GM19463 (cell line): ENCODE measurements at regions not wholly inside any gene's neighbourhood (a gene's known extent, or its start where the extent isn't known, plus 50 kb on each side); places are given as distances from the start of the nearest gene placed in this dataset.
"Not testable (repeated sequence)": the region's sequence is repeated elsewhere in the genome, so short reads cannot be mapped to it uniquely, and the experiment has no call there.

ENCODE experiments used
- ATAC-seq: cut with Tn5 transposase; IDR thresholded peaks from one replicate; pipeline ENCODE4 v1.9.1; 2021; ENCODE audit warnings: mild to moderate bottlenecking, moderate library complexity; ENCODE audit not compliant: unreplicated experiment

- no peak for ATAC-seq
These were observed 285.4 kb upstream of the MGAT5 start for GRCh38 chr2:133968446-133968845.

GRCh38 chr2:133970641-133971040 is 283.2 kb upstream of the MGAT5 start:
- no peak for ATAC-seq

- ATAC-seq = no peak
These were observed 281.6 kb upstream of the MGAT5 start for GRCh38 chr2:133972297-133972696.

GRCh38 chr2:133972786-133973185 is 281.1 kb upstream of the MGAT5 start:
- ATAC-seq = no peak

- ATAC-seq = no peak
These were observed 279.5 kb upstream of the MGAT5 start for GRCh38 chr2:133974353-133974752.

- ATAC-seq = no peak
These were observed 278.7 kb upstream of the MGAT5 start for GRCh38 chr2:133975135-133975534.

- ATAC-seq = no peak
These were observed 278.0 kb upstream of the MGAT5 start for GRCh38 chr2:133975676-133976428.

- ATAC-seq = no peak
These were observed 277.2 kb upstream of the MGAT5 start for GRCh38 chr2:133976659-133977058.

GRCh38 chr2:133977405-133977804 is 276.5 kb upstream of the MGAT5 start:
- no peak for ATAC-seq

GRCh38 chr2:133982256-133982655 is 271.6 kb upstream of the MGAT5 start:
- no peak for ATAC-seq

- ATAC-seq = no peak
These were observed 268.3 kb upstream of the MGAT5 start for GRCh38 chr2:133985563-133985962.

GRCh38 chr2:133986081-133986837 is 267.6 kb upstream of the MGAT5 start:
- ATAC-seq = no peak

GRCh38 chr2:133986881-133987795 is 266.7 kb upstream of the MGAT5 start:
- ATAC-seq = no peak

- ATAC-seq = no peak
These were observed 265.5 kb upstream of the MGAT5 start for GRCh38 chr2:133988316-133988891.

GRCh38 chr2:133991606-133992168 is 262.2 kb upstream of the MGAT5 start:
- ATAC-seq = no peak

GRCh38 chr2:133992454-133992853 is 261.4 kb upstream of the MGAT5 start:
- ATAC-seq = no peak

GRCh38 chr2:133993160-133993559 is 260.7 kb upstream of the MGAT5 start:
- ATAC-seq = no peak

GRCh38 chr2:133998726-133999125 is 255.1 kb upstream of the MGAT5 start:
- ATAC-seq = not testable (repeated sequence)

- no peak for ATAC-seq
These were observed 251.5 kb upstream of the MGAT5 start for GRCh38 chr2:134002391-134002790.

- ATAC-seq = no peak
These were observed 251.0 kb upstream of the MGAT5 start for GRCh38 chr2:134002921-134003320.

- no peak for ATAC-seq
These were observed 249.4 kb upstream of the MGAT5 start for GRCh38 chr2:134004467-134004866.
